ENCODE measurements at regions not wholly inside any gene's neighbourhood (a gene's known extent, or its start where the extent isn't known, plus 50 kb on each side); places are given as distances from the start of the nearest gene placed in this dataset.

DNA sequence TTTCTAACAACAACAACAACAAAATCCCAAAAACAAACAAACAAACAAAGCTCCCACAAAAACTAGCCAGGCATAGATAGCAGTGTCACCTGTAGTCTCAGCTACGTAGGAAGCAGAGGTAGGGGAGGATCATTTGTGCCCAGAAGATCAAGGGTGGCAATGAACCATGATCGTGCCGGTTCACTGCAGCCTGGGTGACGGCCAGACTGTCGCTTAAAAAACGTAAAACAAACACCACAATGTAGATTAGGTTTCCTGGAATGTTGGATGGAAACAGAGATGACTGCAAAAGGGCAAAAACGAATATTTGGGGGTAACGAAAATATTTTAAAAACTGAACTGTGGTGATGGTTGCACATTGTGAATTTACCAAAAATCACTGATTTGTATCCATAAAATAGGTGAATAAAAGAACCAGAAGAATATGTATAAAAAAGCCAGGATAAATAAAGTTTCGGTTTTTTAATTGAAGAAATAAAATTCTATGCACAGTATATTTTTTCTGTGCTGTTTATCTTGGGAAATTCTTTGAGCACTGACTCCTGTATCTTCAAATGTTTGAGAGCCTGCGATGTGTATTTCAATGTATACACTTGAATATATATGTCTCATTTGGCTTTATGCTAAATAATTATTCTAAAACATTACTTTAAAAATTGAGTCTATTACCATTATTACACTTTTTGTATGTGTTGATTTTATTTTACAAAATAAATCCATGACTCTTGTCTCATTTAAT lies 1477.0 kb downstream of the PCDH7 start:
- no peak for DNase-seq

DNA sequence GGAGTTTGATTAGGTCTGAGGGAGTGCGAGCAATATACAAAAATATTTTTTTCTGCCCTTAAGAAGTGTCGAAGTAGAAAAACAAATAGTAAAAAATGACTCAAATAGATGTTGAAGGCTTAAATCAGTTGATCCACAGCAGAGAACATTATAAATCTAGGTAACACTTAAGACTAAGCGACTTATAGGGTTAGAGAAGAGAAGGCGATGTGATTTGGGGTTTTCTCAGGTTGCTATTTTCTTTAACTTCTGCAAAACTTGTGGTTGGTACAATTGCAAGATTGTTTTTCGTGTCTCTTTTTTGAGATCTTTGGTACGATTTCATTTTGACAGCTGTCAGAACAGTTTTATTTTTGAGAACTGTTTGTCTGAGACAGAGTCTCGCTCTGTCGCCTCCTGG lies 1479.5 kb downstream of the PCDH7 start:
- no peak for DNase-seq

GRCh38 chr4:32203340-32203739 lies 1483.2 kb downstream of the PCDH7 start:
- no peak for DNase-seq

- no peak for DNase-seq
Measured at GRCh38 chr4:32206756-32207155, 1486.6 kb downstream of the PCDH7 start.

GRCh38 chr4:32207456-32207855 lies 1487.3 kb downstream of the PCDH7 start:
- DNase-seq, result no peak

DNA sequence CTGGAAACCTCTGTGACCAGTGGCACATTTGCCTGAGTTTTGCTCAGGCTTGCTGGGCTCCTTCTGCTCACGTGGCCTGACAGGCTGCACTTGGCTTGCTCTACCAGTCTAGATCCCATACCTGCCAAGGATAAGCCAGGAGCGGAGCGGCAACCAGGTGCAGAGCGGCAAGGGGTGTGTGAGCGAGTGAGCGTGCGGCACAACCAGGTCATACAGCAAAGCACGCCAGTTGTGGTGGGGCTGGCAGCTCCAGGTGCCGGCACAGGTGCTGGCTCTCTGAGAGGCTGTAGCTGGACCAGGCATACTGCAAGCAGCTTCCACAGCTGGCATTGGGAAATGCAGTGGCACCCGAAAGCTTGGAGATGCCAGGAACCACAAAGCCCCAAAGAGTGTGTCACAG lies 1495.1 kb downstream of the PCDH7 start:
- no peak for DNase-seq

GRCh38 chr4:32216502-32216901 lies 1496.3 kb downstream of the PCDH7 start:
- no peak for DNase-seq

GRCh38 chr4:32219306-32220075 lies 1499.3 kb downstream of the PCDH7 start:
- DNase-seq, result no peak

GRCh38 chr4:32226204-32226603 lies 1506.0 kb downstream of the PCDH7 start:
- no peak for DNase-seq

GRCh38 chr4:32226733-32227132 lies 1506.6 kb downstream of the PCDH7 start:
- DNase-seq, result no peak

DNA sequence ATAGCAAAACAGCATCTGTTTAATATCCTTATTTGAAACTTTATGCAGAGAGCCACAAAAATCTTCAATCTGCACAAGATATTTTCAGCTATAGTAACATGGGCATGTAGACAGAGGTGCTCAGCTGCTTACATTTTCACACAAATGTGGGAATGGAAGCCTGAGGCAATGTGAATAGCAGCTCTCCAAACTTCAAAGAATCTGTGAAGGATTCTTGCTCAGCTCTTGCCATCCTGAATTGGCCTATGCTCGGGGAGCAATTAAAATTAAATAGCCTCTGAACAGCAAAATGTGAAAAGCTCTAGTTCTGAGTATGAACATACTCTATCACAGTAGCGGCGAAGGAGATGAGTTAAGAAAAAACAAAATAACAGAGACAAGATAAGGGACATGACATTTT lies 1523.8 kb downstream of the PCDH7 start:
- no peak for DNase-seq

- no peak for DNase-seq
Measured at GRCh38 chr4:32249040-32249439, 1528.9 kb downstream of the PCDH7 start.

- DNase-seq, result no peak
Measured at GRCh38 chr4:32251126-32251525, 1531.0 kb downstream of the PCDH7 start.

DNA sequence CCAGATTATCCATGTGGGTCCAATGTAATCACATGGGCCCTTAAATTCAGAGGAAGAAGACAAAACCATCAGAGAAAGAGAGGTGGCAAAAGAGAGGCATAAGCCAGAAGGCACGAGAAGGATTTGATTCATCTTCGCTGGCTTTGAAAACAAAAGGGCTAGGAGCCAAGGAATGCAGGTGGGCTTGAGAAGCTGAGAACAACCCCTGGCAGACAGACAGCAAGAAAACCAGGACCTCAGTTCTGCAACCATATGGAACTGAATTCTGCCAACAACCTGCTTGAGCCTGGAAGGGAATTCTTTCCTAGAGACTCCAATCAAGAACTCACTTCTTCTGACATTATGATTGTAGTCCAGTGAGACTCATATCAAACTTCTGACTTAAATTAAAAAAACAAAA lies 1531.8 kb downstream of the PCDH7 start:
- no peak for DNase-seq

DNA sequence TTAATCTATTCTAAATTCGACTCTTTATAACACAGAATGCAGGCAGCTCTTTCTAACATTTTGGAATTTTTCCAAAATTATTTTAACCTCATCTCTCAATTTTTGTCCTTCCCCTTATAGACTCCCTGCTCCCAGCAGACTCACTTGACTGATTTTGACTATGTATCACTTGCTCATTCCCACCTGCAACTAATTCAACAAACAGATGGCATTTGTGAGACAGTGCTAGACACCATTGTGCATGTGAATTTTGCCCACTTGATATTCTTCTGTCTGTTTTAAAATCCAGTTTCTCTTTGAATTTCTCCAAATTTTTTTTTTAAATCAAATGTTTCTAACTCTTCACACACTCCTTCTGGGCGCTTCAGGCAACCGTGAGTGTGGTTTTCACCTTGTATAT lies 1534.0 kb downstream of the PCDH7 start:
- DNase-seq, result no peak

- DNase-seq, result no peak
Measured at GRCh38 chr4:32258986-32259385, 1538.8 kb downstream of the PCDH7 start.

- DNase-seq, result no peak
Measured at GRCh38 chr4:32261196-32261595, 1541.0 kb downstream of the PCDH7 start.

DNA sequence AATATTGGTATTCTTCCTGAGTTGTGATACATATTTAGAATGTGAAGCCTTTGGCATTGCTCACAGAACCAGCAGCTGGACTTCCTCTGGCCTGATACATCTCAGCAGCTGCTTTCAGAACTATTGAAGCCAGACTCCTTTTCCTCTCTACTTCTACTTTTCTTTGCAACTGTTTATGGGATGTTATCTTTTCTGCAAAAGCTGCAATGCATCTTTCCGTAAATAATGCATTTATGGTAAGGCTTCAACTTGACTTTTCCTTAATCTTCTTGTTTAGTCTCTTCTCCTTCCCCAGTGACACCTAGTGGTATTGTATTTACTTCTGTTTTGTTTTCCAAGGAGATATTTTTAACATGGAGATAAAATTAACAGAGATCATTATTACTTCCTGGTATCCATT lies 1548.7 kb downstream of the PCDH7 start:
- DNase-seq, result no peak

GRCh38 chr4:32290102-32290501 lies 1569.9 kb downstream of the PCDH7 start:
- DNase-seq, result no peak

- DNase-seq, result no peak
Measured at GRCh38 chr4:32318926-32319325, 1598.8 kb downstream of the PCDH7 start.

GRCh38 chr4:32321421-32321820 lies 1601.3 kb downstream of the PCDH7 start:
- no peak for DNase-seq

DNA sequence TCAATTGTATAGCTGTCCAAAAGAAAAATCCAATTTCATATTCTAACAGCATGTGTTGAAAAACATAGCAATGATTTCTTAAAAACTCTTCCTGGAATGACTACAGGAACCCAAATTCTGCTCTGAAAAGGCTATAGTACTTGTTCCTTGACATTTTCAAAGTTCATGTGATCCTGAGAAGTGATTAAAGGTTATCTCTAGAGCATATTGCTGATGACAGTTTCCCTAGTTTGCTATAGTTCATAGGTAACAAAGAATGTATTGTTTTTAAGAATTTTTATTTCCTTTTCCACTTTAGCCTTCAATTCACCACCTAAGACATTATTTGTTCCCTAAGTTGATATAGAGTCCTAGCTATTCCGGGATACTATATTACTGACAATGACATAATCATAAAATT lies 1614.6 kb downstream of the PCDH7 start:
- DNase-seq, result no peak

GRCh38 chr4:32337403-32337802 lies 1617.2 kb downstream of the PCDH7 start:
- DNase-seq, result no peak

- DNase-seq, result no peak
Measured at GRCh38 chr4:32340591-32340990, 1620.4 kb downstream of the PCDH7 start.

DNA sequence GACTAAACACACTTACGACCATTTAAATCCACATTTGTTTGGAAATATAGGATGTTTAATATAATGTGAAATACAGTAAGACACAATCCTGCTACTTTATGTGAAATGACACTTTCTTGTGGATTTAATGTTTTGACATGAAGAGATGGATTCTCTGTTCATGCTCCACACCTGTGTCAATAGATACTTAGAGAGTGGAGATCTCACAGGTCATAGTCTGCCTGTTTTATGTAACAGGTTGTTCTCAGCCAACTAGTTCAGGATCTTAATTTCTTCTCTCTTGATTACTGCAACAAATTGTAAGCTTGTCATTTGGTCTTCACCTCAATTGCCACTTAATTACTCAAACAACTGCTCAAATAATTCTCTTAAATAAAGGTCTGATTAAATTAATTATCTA lies 1621.2 kb downstream of the PCDH7 start:
- DNase-seq, result peak in 1 of 3 donors; percentile 16

Measured in suppressor macrophage treated with lipopolysaccharide for 1 hour (primary cell).